ENCODE measurements at regions not wholly inside any gene's neighbourhood (a gene's known extent, or its start where the extent isn't known, plus 50 kb on each side); places are given as distances from the start of the nearest gene placed in this dataset.

- TF ChIP-seq CTCF (conservative IDR thresholded peaks at IDR 0.05; ENCODE audit: low read length), result no peak
- TF ChIP-seq EZH2phosphoT487 (IDR thresholded peaks at IDR 0.05; ENCODE audit: borderline replicate concordance), result no peak
These were observed 65.8 kb upstream of the CYP2D6 start for GRCh38 chr22:42196454-42196853.
